Spinal cord (tissue), 9 donors: ENCODE measurements at regions not wholly inside any gene's neighbourhood (a gene's known extent, or its start where the extent isn't known, plus 50 kb on each side); places are given as distances from the start of the nearest gene placed in this dataset.

Source experiments
- DNase-seq, 6 donors: peaks; one replicate each; pipeline versions ENCODE4 v3.0.0 to v3.0.0-alpha.2; 2013 to 2015; ENCODE audit warnings: low spot score in 6 of 6, low read depth in 4 of 6
- H3K27ac ChIP-seq: one replicate; pipeline ENCODE4 v1.5.1; 2013; ENCODE audit warnings: low read depth, low read length, control low read depth
- H3K27me3 ChIP-seq: one replicate; pipeline ENCODE4 v1.6.1; 2013; ENCODE audit warnings: low read length; ENCODE audit not compliant: control insufficient read depth, insufficient read depth
- H3K36me3 ChIP-seq: one replicate; pipeline ENCODE4 v1.6.1; 2013; ENCODE audit warnings: low read length; ENCODE audit not compliant: control insufficient read depth, insufficient read depth
- H3K4me1 ChIP-seq: one replicate; pipeline ENCODE4 v1.6.1; 2013; ENCODE audit warnings: low read length; ENCODE audit not compliant: control insufficient read depth, insufficient read depth
- H3K4me3 ChIP-seq: one replicate; pipeline ENCODE4 v1.5.1; 2013; ENCODE audit warnings: low read depth, low read length, control low read depth
- H3K9me3 ChIP-seq: one replicate; pipeline ENCODE4 v1.6.1; 2013; ENCODE audit warnings: low read length; ENCODE audit not compliant: control insufficient read depth, insufficient read depth
- WGBS: methylation state at CpG from one replicate; pipeline ENCODE4 v1.1.5; 2013; ENCODE audit warnings: missing lambda C conversion rate; ENCODE audit not compliant: insufficient coverage; 5-methylcytosine and 5-hydroxymethylcytosine counted together
- donor health status: healthy.

- WGBS = no CpG with 5 or more reads among the region's 1 CpG
- Histone ChIP-seq H3K36me3 (no peaks in the 10 kb centered on the region), H3K27ac (no peak overlapping the region), H3K4me3 (no peak overlapping the region), H3K4me1 (no peaks in the 10 kb centered on the region), H3K27me3 (peaks cover 4% of the 10 kb centered on the region), H3K9me3 (no peaks in the 10 kb centered on the region)
- no peak for DNase-seq
These were observed 96.1 kb upstream of the RASGRP1 start for GRCh38 chr15:38660738-38661137.

- no peaks in the 10 kb centered on the region for H3K9me3 ChIP-seq
- H3K27me3 ChIP-seq = peaks cover 4% of the 10 kb centered on the region
- H3K27ac ChIP-seq = no peak overlapping the region
- no peaks in the 10 kb centered on the region for H3K4me1 ChIP-seq
- WGBS = 100% methylated on average over 1 of the region's 5 CpGs
- H3K36me3 ChIP-seq = no peaks in the 10 kb centered on the region
- DNase-seq = no peak
- H3K4me3 ChIP-seq = no peak overlapping the region
These were observed 97.6 kb upstream of the RASGRP1 start for GRCh38 chr15:38662033-38662802.

GRCh38 chr15:38662805-38663204, 98.2 kb upstream of the RASGRP1 start:
- Histone ChIP-seq H3K4me1 (no peaks in the 10 kb centered on the region), H3K9me3 (no peaks in the 10 kb centered on the region), H3K36me3 (no peaks in the 10 kb centered on the region), H3K4me3 (no peak overlapping the region), H3K27ac (no peak overlapping the region), H3K27me3 (peaks cover 4% of the 10 kb centered on the region)
- DNase-seq = no peak
- WGBS = no CpG with 5 or more reads among the region's 2 CpGs

DNA sequence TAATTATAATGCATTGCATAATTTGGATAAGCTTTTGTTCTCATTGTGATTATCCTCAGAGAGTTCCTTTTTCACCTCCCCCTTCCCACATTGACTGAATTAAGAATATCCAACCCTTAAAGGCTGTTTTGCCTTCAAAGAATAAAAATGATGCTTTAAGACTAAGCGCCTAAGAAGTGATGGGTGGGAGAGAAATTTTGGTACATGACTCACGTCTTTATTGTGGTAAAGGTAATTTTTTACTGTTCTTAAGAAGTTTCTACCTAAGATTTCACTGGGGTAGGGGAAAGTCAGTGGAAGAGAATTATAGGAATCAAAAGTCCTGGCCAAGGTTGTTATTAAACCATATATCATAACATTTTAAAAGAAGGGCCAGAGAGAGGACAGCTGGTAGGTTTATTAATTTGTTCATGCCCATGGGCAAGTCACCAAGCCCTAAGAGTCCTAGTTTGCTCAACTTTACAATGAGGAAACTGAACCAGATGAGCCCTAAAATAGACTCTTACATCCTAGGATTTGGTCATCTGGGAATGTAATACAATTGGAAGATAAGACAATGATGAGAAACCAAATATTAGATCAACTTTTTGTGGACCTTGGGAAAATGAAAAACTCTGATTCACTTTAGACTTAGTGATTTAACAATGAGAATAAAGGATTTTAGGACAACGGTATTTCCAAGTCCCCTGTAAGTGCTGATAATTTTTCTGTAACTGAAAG, 101.1 kb upstream of the RASGRP1 start:
- Histone ChIP-seq H3K36me3 (no peaks in the 10 kb centered on the region), H3K27ac (no peak overlapping the region), H3K4me3 (no peak overlapping the region), H3K9me3 (no peaks in the 10 kb centered on the region), H3K4me1 (no peaks in the 10 kb centered on the region), H3K27me3 (peaks cover 4% of the 10 kb centered on the region)
- DNase-seq = no peak
- WGBS = no CpG with 5 or more reads among the region's 3 CpGs

DNA sequence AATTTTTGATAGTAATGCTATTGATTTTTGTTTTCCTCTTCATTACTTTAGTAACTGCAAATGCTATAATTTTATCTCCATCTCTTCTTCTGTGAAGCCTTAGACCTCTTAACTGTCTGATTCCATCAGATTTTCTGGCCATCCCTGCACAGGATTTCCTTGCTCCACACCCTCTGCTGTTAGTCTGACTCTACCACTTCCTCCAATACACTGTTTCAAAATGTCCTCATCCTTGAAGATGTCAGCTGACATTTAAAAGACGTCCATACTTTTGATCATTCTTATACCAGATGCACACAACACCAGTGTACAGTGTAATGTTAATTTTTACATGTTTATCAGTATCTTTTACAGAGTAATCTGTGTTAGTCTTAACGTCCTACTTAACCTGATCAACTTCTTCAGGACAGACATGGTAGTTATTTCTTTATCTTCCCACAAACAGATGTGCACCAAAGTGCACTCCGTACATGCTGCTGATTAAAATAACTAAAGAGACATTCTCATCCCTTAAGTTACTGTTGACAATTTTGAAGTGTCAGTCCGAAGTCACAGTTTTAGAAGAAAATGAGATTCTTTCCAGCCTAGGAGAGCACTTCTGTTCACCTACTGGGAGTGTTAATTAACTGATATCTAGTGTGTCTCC, 102.4 kb upstream of the RASGRP1 start:
- Histone ChIP-seq H3K27ac (no peak overlapping the region), H3K27me3 (peaks cover 7% of the 10 kb centered on the region), H3K9me3 (no peaks in the 10 kb centered on the region), H3K4me1 (no peaks in the 10 kb centered on the region), H3K36me3 (no peaks in the 10 kb centered on the region), H3K4me3 (no peak overlapping the region)
- WGBS = no CpG with 5 or more reads among the region's 4 CpGs
- DNase-seq = no peak

- no peaks in the 10 kb centered on the region for H3K4me1 ChIP-seq
- WGBS = no CpG with 5 or more reads among the region's 5 CpGs
- H3K27me3 ChIP-seq = peaks cover 11% of the 10 kb centered on the region
- no peak overlapping the region for H3K4me3 ChIP-seq
- no peaks in the 10 kb centered on the region for H3K36me3 ChIP-seq
- no peak overlapping the region for H3K27ac ChIP-seq
- peak in 1 of 6 donors; percentile 72 for DNase-seq
- no peaks in the 10 kb centered on the region for H3K9me3 ChIP-seq
These were observed 103.6 kb upstream of the RASGRP1 start for GRCh38 chr15:38667890-38668850.

DNA sequence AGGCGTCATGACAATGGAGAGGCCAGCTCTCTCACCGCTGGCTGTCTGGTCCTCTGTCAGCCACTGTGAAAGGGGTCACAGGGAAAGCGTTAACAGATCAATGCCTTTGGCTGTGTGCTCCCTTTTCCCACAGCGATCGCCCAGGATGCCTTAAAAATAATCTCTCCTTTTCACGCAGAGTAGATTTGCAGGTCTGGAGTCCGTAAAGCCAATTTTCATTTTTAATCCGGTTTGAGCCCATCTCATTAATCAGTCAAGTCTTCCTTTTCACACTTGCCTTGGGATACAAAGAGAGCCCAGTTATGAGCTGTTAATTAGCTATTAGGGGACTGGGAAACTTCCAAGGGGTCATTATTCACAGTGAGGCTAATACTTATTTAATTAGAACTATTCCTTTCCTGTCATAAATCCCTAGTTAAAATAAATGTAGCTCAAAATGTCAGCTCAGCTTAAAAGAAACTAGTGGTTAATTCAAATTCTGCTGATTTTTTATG, 104.3 kb upstream of the RASGRP1 start:
- H3K4me3 ChIP-seq = no peak overlapping the region
- peaks cover 11% of the 10 kb centered on the region for H3K27me3 ChIP-seq
- H3K9me3 ChIP-seq = no peaks in the 10 kb centered on the region
- no peaks in the 10 kb centered on the region for H3K4me1 ChIP-seq
- H3K27ac ChIP-seq = no peak overlapping the region
- peak in 3 of 6 donors; percentile 36 to 94 (median 79) for DNase-seq
- 11% methylated on average over 4 of the region's 8 CpGs for WGBS
- no peaks in the 10 kb centered on the region for H3K36me3 ChIP-seq

- no CpG with 5 or more reads among the region's 3 CpGs for WGBS
- Histone ChIP-seq H3K4me3 (no peak overlapping the region), H3K9me3 (no peaks in the 10 kb centered on the region), H3K36me3 (no peaks in the 10 kb centered on the region), H3K4me1 (no peaks in the 10 kb centered on the region), H3K27ac (no peak overlapping the region), H3K27me3 (peaks cover 10% of the 10 kb centered on the region)
- DNase-seq = no peak
These were observed 105.8 kb upstream of the RASGRP1 start for GRCh38 chr15:38670128-38671005.
